IMR-90 (cell line): ENCODE measurements at regions not wholly inside any gene's neighbourhood (a gene's known extent, or its start where the extent isn't known, plus 50 kb on each side); places are given as distances from the start of the nearest gene placed in this dataset.
A peak's percentile ranks its signal among the peaks of the same experiment; 100 is the strongest.

Experiments used
- ATAC-seq: fragments of 200-7000 bp; cut with Tn5 transposase; 2 replicates; pipeline ENCODE4 v1.9.1; 2020; ENCODE audit warnings: low read depth, mild to moderate bottlenecking, moderate library complexity
- BruUV-seq: library from RNA; stranded (reverse); fragments of 400-500 nt; replicated peaks from 2 replicates; lab custom pipeline; 2021; lab: Mats Ljungman, UMichigan
- CTCF ChIA-PET: fragments of 300-600 bp; formaldehyde crosslinking; extraction: SDS; loops from one replicate; lab custom pipeline; 2021; ENCODE audit warnings: antibody characterized with exemption; lab: Yijun Ruan, JAX
- POLR2A ChIA-PET: fragments of 300-600 bp; sonication (Branson Sonifier 250); formaldehyde crosslinking; loops from one replicate; lab custom pipeline; 2022; ENCODE audit warnings: antibody characterized with exemption; ENCODE audit not compliant: unreplicated experiment; lab: Charles Lee
- DNase-seq: peaks from one replicate; pipeline ENCODE4 v3.0.0; 2013
- H2AFZ ChIP-seq: replicated peaks from 2 replicates; pipeline ENCODE3; 2013; ENCODE audit warnings: low read length, mild to moderate bottlenecking; ENCODE audit not compliant: poor library complexity
- H2AK5ac ChIP-seq: 2 replicates; pipeline ENCODE4 v1.6.1; 2013; ENCODE audit warnings: low read depth, low read length, inconsistent platforms
- H2AK9ac ChIP-seq: replicated peaks from 2 replicates; pipeline ENCODE3; 2013; ENCODE audit warnings: mild to moderate bottlenecking, low read depth, low read length, moderate library complexity; ENCODE audit not compliant: poor library complexity
- H2BK120ac ChIP-seq: 2 replicates; pipeline ENCODE4 v1.6.1; 2013; ENCODE audit warnings: low read depth, low read length, inconsistent platforms
- H2BK15ac ChIP-seq: 3 replicates; pipeline ENCODE4 v1.6.1; 2013; ENCODE audit warnings: low read depth, low read length, inconsistent platforms
- H2BK20ac ChIP-seq: 2 replicates; pipeline ENCODE4 v1.6.1; 2013; ENCODE audit warnings: low read depth, mild to moderate bottlenecking, inconsistent platforms, low read length, moderate library complexity
- H2BK5ac ChIP-seq: 2 replicates; pipeline ENCODE4 v1.6.1; 2013; ENCODE audit warnings: mild to moderate bottlenecking, low read depth, low read length, inconsistent platforms; ENCODE audit not compliant: poor library complexity, severe bottlenecking
- H3K14ac ChIP-seq: replicated peaks from 2 replicates; pipeline ENCODE4 v1.6.1; 2013; ENCODE audit warnings: low read depth, low read length, inconsistent platforms
- H3K18ac ChIP-seq: 2 replicates; pipeline ENCODE4 v1.6.1; 2013; ENCODE audit warnings: low read depth, low read length, control low read depth
- H3K23ac ChIP-seq: 2 replicates; pipeline ENCODE4 v1.6.1; 2013; ENCODE audit warnings: low read depth, low read length, inconsistent platforms
- H3K27ac ChIP-seq: 2 replicates; pipeline ENCODE4 v1.5.1; 2013; ENCODE audit warnings: mild to moderate bottlenecking, control low read depth, low read length; ENCODE audit not compliant: insufficient read depth
- H3K27me3 ChIP-seq: 2 replicates; pipeline ENCODE4 v1.6.1; 2013; ENCODE audit warnings: low read length; ENCODE audit not compliant: control insufficient read depth, insufficient read depth
- H3K36me3 ChIP-seq: 2 replicates; pipeline ENCODE4 v1.6.1; 2013; ENCODE audit warnings: low read length, mixed read lengths; ENCODE audit not compliant: control insufficient read depth, insufficient read depth
- H3K4ac ChIP-seq: 2 replicates; pipeline ENCODE4 v1.6.1; 2013; ENCODE audit warnings: low read depth, low read length, inconsistent platforms
- H3K4me1 ChIP-seq: 2 replicates; pipeline ENCODE4 v1.6.1; 2013; ENCODE audit warnings: low read length, mixed read lengths; ENCODE audit not compliant: control insufficient read depth, insufficient read depth
- H3K4me2 ChIP-seq: 2 replicates; pipeline ENCODE4 v1.6.1; 2013; ENCODE audit warnings: low read depth, mild to moderate bottlenecking, control low read depth, low read length, moderate library complexity
- H3K4me3 ChIP-seq: 2 replicates; pipeline ENCODE4 v1.5.1; 2013; ENCODE audit warnings: low read depth, mild to moderate bottlenecking, control low read depth, low read length, moderate library complexity; ENCODE audit not compliant: insufficient read depth
- H3K56ac ChIP-seq: 2 replicates; pipeline ENCODE4 v1.6.1; 2013; ENCODE audit warnings: low read length, inconsistent platforms; ENCODE audit not compliant: insufficient read depth; ENCODE audit errors: extremely low read depth
- H3K79me1 ChIP-seq, 2 experiments: 2 replicates each; pipeline ENCODE4 v1.6.1; 2013; ENCODE audit warnings: low read length in 2 of 2, inconsistent platforms in 1 of 2, low read depth in 1 of 2
- H3K9ac ChIP-seq: 2 replicates; pipeline ENCODE4 v1.6.1; 2013; ENCODE audit warnings: low read depth, low read length, control low read depth
- H3K9me1 ChIP-seq: 2 replicates; pipeline ENCODE4 v1.6.1; 2013; ENCODE audit warnings: low read length, inconsistent platforms; ENCODE audit not compliant: insufficient read depth
- H3K9me3 ChIP-seq: 2 replicates; pipeline ENCODE4 v1.6.1; 2013; ENCODE audit warnings: low read length; ENCODE audit not compliant: control insufficient read depth, insufficient read depth
- H4K20me1 ChIP-seq: 2 replicates; pipeline ENCODE4 v1.6.1; 2013; ENCODE audit warnings: low read length, inconsistent platforms; ENCODE audit not compliant: insufficient read depth
- H4K5ac ChIP-seq: 2 replicates; pipeline ENCODE4 v1.6.1; 2013; ENCODE audit warnings: mild to moderate bottlenecking, low read depth, low read length, control low read depth
- H4K8ac ChIP-seq, 2 experiments: 2 replicates each; pipeline ENCODE4 v1.6.1; 2013; ENCODE audit warnings: low read depth in 2 of 2, low read length in 2 of 2, control low read depth in 1 of 2, inconsistent platforms in 1 of 2
- H4K91ac ChIP-seq: 2 replicates; pipeline ENCODE4 v1.6.1; 2013; ENCODE audit warnings: low read depth, low read length, inconsistent platforms; ENCODE audit not compliant: insufficient read depth
- CHD1 ChIP-seq: IDR thresholded peaks from 2 replicates; pipeline ENCODE4 v1.6.1; 2012; ENCODE audit warnings: low read depth, low read length, improper control_type of control experiment
- CTCF ChIP-seq: conservative IDR thresholded peaks from 2 replicates; pipeline ENCODE4 v1.5.1; 2012; ENCODE audit warnings: mild to moderate bottlenecking, low read depth, low read length, improper control_type of control experiment
- FOS ChIP-seq: fragments of 150-350 bp; IDR thresholded peaks from 2 replicates; pipeline ENCODE4 v1.6.1; 2016; ENCODE audit warnings: low read depth, low read length
- MAZ ChIP-seq: IDR thresholded peaks from 2 replicates; pipeline ENCODE4 v1.6.1; 2012; ENCODE audit warnings: low read depth, mild to moderate bottlenecking, low read length, improper control_type of control experiment, moderate library complexity, borderline replicate concordance
- NFE2L2 ChIP-seq: fragments of 150-350 bp; IDR thresholded peaks from 2 replicates; pipeline ENCODE4 v1.6.1; 2016; ENCODE audit warnings: low read depth, mild to moderate bottlenecking, low read length
- RAD21 ChIP-seq: IDR thresholded peaks from 2 replicates; pipeline ENCODE4 v1.6.1; 2012; ENCODE audit warnings: low read length, improper control_type of control experiment
- SMC3 ChIP-seq: fragments of 150-350 bp; IDR thresholded peaks from 2 replicates; pipeline ENCODE4 v1.6.1; 2016; ENCODE audit warnings: low read depth, mild to moderate bottlenecking, antibody characterized with exemption, low read length, moderate library complexity
- WGBS, 2 experiments: methylation state at CpG; one replicate each; pipeline versions ENCODE4 v1.1.5 to v1.1.7; 2013; ENCODE audit warnings: missing lambda C conversion rate in 2 of 2; ENCODE audit not compliant: insufficient read length in 1 of 2; ENCODE audit errors: extremely low coverage in 2 of 2; 5-methylcytosine and 5-hydroxymethylcytosine counted together
- dilution Hi-C: fragments of 300-500 bp; cut with HindIII; formaldehyde crosslinking; loops from one replicate; pipeline ENCODE4 v1.14.3; 2018; ENCODE audit warnings: low sequenced_read_pairs; ENCODE audit not compliant: unreplicated experiment
- in situ Hi-C: fragments of 300-500 bp; cut with MboI; formaldehyde crosslinking; loops from 3 replicates; pipeline ENCODE4 v1.14.3; 2019; ENCODE audit warnings: low sequenced_read_pairs, inconsistent platforms, mixed read lengths
- intact Hi-C: fragments of 100-400 bp; cut with micrococcal nuclease; formaldehyde crosslinking; loops from 2 replicates; pipeline ENCODE4 v1.10.0; 2022

- TF ChIP-seq CTCF (no peak), MAZ (no peak)
These were observed 53.2 kb upstream of the CHRNA7 start (continued) for GRCh38 chr15:31977138-31977537.

GRCh38 chr15:31977812-31978661 is 52.3 kb upstream of the CHRNA7 start:
- no peak overlapping the region for H3K27ac ChIP-seq
- H3K14ac ChIP-seq, result no peak overlapping the region
- H3K9me3 ChIP-seq, result no peaks in the 10 kb centered on the region
- ATAC-seq (peak; percentile 95), DNase-seq (peak; percentile 14)
- H2AFZ ChIP-seq, result peak overlapping the region; percentile 24
- H3K4me1 ChIP-seq, result no peaks in the 10 kb centered on the region
- H3K4me2 ChIP-seq, result no peak overlapping the region
- no peak overlapping the region for H2BK5ac ChIP-seq
- H2AK5ac ChIP-seq, result no peak overlapping the region
- POLR2A ChIA-PET, result no interaction called here
- H3K27me3 ChIP-seq, result no peaks in the 10 kb centered on the region
- H2AK9ac ChIP-seq, result no peak overlapping the region
- no peak overlapping the region for H2BK15ac ChIP-seq
- no peak overlapping the region for H3K23ac ChIP-seq
- no peaks in the 10 kb centered on the region for H3K36me3 ChIP-seq
- H3K9me1 ChIP-seq, result no peaks in the 10 kb centered on the region
- no peak overlapping the region for H3K4ac ChIP-seq
- H4K5ac ChIP-seq, result no peak overlapping the region
- no peak overlapping the region for H3K18ac ChIP-seq
- H3K4me3 ChIP-seq, result no peak overlapping the region
- intact Hi-C loops, result no loop called here
- no peak overlapping the region for H3K56ac ChIP-seq
- H4K8ac ChIP-seq, result no peak overlapping the region
- TF ChIP-seq NFE2L2 (no peak), CHD1 (no peak), FOS (no peak), CTCF (peak; percentile 68), RAD21 (peak; percentile 50), SMC3 (peak; percentile 64)
- H2BK20ac ChIP-seq, result no peak overlapping the region
- 0% methylated on average over 2 of the region's 22 CpGs; no CpG with 5 or more reads in 1 of the 2 experiments for WGBS, 2 experiments
- no peaks in the 10 kb centered on the region for H3K79me1 ChIP-seq
- dilution Hi-C loops, result no loop called here
- H3K9ac ChIP-seq, result no peak overlapping the region
- no TSS peak for BruUV-seq
- no peaks in the 10 kb centered on the region for H4K20me1 ChIP-seq
- H4K91ac ChIP-seq, result no peak overlapping the region
- CTCF ChIA-PET, result interaction anchor here (0.7 to 1.7 kb wide), 5 partner anchors 8 to 23 kb away, joined by 3 to 6 read pairs (median 4); no protein-coding TSS in a partner anchor
- H2BK120ac ChIP-seq, result no peak overlapping the region
- in situ Hi-C loops, result no loop called here
